NCI-H1417 treated with DMSO at 0.1 percent for 48 hours (cell line): ENCODE measurements at regions not wholly inside any gene's neighbourhood (a gene's known extent, or its start where the extent isn't known, plus 50 kb on each side); places are given as distances from the start of the nearest gene placed in this dataset.
"Not testable (repeated sequence)": the region's sequence is repeated elsewhere in the genome, so short reads cannot be mapped to it uniquely, and the experiment has no call there.

Experiments used
- DNase-seq: peaks from one replicate; lab custom pipeline; 2025; lab: John Stamatoyannopoulos, UW

GRCh38 chr11:106497822-106498221 is 420.4 kb downstream of the AASDHPPT start:
- no peak for DNase-seq

GRCh38 chr11:106503901-106504300 is 426.4 kb downstream of the AASDHPPT start:
- no peak for DNase-seq

GRCh38 chr11:106507645-106508306 is 430.3 kb downstream of the AASDHPPT start:
- no peak for DNase-seq

- no peak for DNase-seq
These were observed 437.2 kb downstream of the AASDHPPT start for GRCh38 chr11:106514706-106515105.

- DNase-seq, result no peak
These were observed 440.0 kb downstream of the AASDHPPT start for GRCh38 chr11:106517426-106517825.

GRCh38 chr11:106520146-106520912 is 442.9 kb downstream of the AASDHPPT start:
- DNase-seq, result no peak

GRCh38 chr11:106520920-106521319 is 443.5 kb downstream of the AASDHPPT start:
- no peak for DNase-seq

- DNase-seq, result no peak
These were observed 445.7 kb downstream of the AASDHPPT start for GRCh38 chr11:106523171-106523570.

- no peak for DNase-seq
These were observed 446.5 kb downstream of the AASDHPPT start for GRCh38 chr11:106523921-106524320.

- DNase-seq, result no peak
These were observed 447.0 kb downstream of the AASDHPPT start for GRCh38 chr11:106524436-106524835.

GRCh38 chr11:106531648-106532047 is 454.2 kb downstream of the AASDHPPT start:
- not testable (repeated sequence) for DNase-seq

- no peak for DNase-seq
These were observed 455.6 kb downstream of the AASDHPPT start for GRCh38 chr11:106533046-106533445.

GRCh38 chr11:106540001-106540400 is 462.5 kb downstream of the AASDHPPT start:
- DNase-seq, result no peak

- DNase-seq, result no peak
These were observed 469.9 kb downstream of the GUCY1A2 start for GRCh38 chr11:106548406-106548805.

- DNase-seq, result no peak
These were observed 466.3 kb downstream of the GUCY1A2 start for GRCh38 chr11:106551744-106552673.

GRCh38 chr11:106552694-106553203 is 465.5 kb downstream of the GUCY1A2 start:
- no peak for DNase-seq

- DNase-seq, result no peak
These were observed 465.0 kb downstream of the GUCY1A2 start for GRCh38 chr11:106553304-106553703.

- DNase-seq, result not testable (repeated sequence)
These were observed 462.6 kb downstream of the GUCY1A2 start for GRCh38 chr11:106555566-106556250.

GRCh38 chr11:106565326-106565725 is 452.9 kb downstream of the GUCY1A2 start:
- no peak for DNase-seq

- no peak for DNase-seq
These were observed 449.6 kb downstream of the GUCY1A2 start for GRCh38 chr11:106568632-106569031.

GRCh38 chr11:106577384-106577783 is 440.9 kb downstream of the GUCY1A2 start:
- DNase-seq, result not testable (repeated sequence)

GRCh38 chr11:106581399-106581798 is 436.9 kb downstream of the GUCY1A2 start:
- DNase-seq, result no peak
